ENCODE measurements at regions not wholly inside any gene's neighbourhood (a gene's known extent, or its start where the extent isn't known, plus 50 kb on each side); places are given as distances from the start of the nearest gene placed in this dataset.

GRCh38 chr2:103437161-103437560, 675.3 kb downstream of the TMEM182 start:
- TF ChIP-seq CTCF (IDR thresholded peaks at IDR 0.05) (no peak), POLR2A (IDR thresholded peaks at IDR 0.05) (no peak)

Measured in adrenal gland (tissue), 5 donors.